OCI-M1 (cell line): ENCODE measurements at regions not wholly inside any gene's neighbourhood (a gene's known extent, or its start where the extent isn't known, plus 50 kb on each side); places are given as distances from the start of the nearest gene placed in this dataset.

Source experiments
- DNase-seq: peaks from one replicate; lab custom pipeline; 2025; lab: John Stamatoyannopoulos, UW

DNA sequence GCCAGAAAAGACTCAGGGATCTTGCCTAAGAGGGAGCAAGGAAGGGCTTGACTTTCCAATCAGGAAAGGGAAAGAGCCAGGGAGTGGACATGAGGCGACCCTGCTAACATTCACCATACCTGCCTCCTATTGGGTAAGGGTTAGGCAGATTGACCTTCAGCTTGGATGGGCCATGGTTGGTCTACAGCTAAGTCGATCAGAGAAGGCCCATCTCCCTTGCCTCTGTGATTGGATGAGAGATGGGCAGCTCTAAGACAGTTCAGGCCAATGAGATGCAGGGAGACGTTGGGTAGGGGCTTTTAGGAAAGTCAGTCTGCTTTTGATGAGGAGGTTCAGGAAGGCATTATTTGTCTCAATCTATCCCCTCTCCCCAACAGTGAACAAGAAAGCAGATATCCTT is 135.0 kb upstream of the STC2 start:
- no peak for DNase-seq

DNA sequence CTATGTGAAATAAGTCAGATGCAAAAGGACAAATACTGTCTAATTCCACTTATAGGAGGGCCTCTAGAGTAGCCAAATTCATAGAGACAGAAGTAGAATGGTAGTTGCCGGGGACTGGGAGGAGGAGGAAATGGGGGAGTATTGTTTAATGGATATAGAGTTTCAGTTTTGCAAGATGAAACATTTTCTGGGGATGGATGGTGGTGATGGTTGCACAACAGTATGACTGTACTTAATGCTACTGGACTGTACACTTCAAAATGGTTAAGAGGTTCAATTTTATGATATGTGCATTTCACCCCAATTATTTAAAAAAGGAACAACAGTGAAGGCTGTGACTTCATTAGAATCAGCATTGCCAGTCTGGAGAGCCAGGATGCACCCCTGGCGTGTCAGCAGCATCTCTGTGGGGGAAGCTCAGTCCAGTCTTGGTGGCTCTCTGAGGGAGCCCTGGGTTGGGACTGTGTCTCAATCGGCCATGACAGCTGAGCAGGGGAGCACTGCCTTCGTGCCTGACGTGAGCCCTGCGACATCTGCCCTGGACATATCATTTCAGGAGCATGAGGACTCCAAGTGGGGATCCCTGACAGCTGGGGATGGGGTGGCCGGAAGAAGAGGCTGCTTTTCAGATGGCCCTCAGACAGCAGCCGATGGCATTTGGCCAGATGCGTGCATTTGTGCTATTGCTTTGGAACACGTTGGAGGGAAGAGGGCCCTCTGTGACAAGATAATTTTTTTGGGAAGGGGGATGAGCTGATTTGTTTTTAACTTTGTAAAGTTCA is 130.8 kb upstream of the STC2 start:
- no peak for DNase-seq

DNA sequence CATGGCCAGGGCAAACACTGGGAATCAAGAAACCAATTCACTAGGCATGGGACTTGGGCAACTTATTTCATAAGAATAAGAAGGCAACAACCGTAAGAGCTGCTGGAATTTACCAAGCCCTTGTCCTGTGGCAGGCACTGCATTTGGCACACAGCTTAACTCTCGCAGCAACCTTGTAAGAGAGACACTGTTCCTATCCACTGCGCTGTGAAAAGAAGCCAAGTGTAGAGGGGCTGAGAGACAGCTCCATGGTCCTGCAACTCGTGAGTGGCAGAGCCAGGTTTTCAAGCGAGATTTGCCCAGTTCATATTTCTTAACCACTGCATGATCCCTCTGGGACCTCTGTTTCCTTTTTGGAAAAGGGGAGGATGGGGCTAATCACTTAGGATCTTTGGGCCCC is 129.3 kb upstream of the STC2 start:
- no peak for DNase-seq

DNA sequence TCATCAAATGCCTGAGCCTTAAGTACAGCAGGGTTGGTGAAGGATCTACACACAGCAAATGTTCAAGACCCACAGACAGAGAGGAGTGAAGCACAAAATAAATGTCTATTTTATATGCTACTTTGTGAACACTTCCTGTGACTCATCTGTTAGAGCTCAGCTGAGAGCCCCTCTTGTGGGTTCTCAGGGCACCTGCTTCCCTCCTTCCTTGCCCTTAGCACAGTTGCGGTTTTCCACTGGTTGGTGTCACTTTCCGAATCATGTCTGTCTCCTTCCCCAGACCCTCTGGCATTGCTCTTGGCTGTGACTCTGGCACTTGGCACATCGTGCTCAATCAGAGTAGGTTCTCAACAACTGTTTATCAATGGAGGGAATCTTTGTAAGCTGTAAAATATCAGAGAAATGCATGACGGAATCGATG is 128.5 kb upstream of the STC2 start:
- no peak for DNase-seq

DNA sequence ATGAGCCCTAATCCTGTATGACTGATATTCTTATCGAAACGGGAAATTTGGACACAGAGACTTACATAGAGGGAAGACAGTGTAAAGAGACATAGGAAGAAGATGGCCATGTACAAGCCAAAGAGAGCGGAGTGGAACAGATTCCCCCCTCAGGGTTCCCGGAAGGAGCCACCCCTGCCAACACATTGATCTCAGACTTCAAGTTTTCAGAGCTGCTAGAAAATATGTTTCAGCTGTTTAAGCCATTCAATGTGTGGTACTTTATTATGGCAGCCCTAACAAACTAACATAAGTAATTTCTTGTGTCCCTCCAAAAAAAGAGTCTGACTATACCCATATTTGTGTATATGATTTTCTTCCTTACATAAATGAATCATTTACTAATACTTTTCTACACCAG is 128.0 kb upstream of the STC2 start:
- no peak for DNase-seq

DNA sequence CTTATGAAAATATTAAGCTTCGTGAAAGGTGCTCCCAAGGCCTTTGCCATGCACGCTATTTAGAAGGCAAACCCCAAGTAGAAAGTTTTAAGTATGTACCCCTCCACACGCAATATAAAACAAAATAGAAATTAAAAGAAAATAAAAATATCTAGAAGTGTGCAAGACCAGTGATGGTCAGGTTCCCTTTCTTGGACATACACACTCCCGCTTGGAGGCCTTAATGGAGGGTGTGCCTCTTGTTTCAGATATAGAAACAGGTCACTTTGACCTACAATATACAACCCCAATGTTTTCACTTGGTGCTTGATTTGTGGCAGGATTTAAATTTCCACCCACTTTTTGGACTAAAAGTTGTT is 127.4 kb upstream of the STC2 start:
- no peak for DNase-seq

DNA sequence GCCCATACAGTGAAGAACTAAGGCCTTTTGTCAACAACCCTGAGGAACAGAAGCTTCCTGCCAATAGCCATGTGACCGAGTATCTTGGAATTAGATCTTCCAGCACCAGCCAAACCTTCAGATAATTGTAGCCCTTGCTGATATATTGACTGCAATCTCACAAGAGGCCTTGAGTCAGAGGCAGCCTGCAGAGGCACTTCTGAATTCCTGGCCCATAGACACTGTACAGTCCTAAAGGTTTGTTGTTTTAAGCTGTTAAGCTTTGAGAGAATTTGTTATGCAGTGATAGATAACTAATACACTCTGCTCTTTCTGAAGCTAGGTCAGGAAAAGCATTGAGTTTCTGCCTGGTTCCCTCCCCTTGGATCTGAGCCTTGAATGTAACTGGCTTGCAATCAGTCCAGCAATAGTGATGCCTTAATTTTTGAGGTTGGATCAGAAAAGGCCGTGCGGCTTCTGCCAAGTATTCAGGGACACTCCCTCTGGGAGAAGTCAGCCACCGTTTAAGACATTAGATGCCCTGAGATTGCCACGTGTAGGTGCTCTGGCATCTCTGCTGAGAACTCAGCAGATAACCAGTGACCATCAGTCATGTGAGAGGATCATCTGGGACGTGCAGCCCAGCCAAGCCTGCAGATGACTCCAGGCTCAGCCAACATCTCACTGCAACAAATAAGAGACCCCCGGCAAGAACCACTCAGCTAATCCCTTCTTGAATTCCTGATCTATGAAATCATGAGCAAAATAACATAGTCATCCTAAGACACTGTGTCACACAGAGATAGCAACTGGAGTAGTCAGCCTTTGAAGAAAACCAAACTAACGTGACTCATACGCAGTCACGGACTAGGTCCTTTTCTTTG is 126.8 kb upstream of the STC2 start:
- peak; percentile 73 for DNase-seq

DNA sequence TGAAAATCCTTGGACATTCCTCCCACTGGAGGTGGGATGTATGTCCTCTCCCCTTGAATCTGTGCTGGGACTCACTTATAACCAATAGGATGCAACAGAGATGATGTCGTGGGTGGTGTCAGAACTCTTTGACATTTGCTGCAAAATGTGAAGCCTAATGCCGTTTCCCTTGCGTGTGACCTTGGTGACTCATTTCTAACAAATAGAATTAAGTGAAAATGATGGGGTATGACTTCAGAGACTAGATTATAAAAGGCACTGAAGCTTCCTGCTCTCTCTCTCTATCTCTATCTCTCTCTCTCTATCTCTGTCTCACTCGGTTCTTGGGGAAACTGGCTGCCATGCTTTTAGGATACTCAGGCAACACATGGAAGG is 126.1 kb upstream of the STC2 start:
- DNase-seq = no peak

DNA sequence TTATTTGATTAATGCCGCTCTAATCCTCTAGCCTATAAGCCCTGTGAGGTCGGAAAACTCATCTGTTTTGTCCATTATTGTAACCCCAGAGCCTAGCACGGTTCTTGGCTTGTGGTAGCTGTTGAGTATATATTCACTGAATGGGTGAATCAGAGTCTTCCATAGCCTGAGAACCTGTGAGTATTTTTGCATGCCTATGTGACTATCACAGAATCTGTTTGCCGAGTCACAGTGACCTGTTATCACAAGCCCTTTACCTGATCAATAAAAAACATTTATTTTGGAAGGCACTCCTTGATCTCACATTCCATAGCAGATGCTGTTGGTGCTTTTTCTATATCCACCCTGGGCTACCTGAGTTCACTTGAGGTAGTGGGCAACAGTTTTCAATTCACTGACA is 125.0 kb upstream of the STC2 start:
- DNase-seq = no peak

DNA sequence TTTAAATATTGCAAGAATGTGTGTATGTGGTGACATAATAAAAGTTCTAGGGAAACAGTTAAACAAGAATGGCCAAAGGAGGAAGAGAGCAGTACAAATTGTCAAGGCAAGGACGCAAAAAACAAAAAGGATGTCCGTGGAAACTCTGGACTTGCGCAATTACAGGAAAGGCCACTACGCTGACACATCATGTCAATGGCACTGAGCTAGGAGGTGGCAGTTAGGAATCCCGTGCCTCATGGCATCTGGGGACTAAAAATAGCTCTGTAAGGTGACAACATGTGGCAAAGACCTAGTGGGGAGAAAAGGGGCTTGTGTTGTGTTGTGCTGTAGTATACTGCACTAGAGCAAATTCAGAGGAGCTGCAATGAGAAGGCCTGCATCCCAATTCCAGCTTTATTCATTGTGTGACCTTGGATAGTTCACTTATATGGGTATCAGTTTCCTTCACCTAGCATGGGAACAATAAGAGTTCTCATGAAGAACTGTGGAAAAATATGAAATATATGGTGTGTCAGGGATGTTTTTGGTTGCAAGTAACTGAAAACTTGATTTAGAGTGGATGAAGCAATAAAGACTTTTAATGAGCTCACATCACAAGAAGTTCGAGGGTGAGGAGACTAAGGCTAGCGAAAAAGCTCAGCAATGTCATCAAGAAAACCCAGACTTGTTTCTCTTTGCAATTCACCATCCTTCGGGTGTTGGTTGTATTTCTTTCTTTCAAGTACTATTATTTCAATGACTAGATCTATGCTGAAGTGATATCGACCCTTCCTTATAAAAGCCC is 124.1 kb upstream of the STC2 start:
- no peak for DNase-seq

DNA sequence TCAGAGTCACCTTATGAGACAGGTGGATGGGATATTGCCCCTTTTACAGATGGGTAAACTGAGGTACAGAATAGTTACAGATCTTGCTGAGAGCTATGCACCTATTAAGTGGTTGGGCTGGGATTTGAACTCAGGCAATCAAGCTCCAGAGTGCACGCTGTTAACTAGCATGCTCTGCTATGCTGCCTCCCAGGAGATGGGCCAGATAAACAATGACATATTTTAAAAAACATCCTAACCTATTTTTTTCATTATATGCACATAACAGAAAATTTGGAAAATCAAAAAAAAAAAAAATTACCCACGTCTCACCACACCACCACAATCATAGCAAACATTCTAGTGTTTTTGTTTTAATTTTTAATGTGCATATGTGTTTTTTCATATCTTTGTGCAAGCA is 123.4 kb upstream of the STC2 start:
- DNase-seq = no peak

DNA sequence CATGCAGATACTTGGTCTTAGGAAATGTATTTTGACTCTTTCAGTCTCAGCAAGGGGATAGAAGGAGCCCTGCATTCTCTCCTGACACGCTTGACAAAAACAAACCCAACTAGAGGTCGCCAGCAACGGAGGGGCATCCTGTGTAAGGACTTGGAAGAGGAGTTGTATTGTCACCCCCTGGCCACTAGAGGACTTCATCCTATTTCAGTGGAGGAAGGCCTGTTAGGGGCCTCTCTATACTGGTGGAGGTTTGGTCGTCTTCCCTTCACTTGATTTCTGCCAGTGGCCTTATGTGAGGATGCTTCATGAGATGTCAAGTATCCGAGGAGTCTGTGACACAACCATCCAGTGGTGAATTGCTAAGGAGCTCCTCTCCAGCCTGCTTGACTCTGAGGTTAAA is 122.8 kb upstream of the STC2 start:
- peak; percentile 47 for DNase-seq

DNA sequence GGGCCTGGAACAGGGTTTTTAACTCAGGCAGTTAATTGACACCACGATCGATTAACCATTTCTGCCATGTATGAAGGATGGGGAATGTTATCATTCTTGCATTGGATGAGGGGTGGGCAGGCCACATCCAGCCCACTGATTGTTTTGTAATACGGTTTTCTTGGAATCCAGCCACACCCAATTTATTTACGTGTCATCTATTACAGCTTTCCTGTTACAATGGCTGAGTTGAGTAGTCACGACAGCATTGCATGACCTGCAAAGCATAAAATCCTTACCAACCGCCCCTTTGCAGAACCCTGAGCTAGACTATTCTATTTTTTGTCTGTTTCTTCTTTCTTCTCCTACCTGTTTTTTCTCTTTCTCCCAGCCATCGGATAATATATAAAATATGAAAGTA is 122.0 kb upstream of the STC2 start:
- DNase-seq = no peak

DNA sequence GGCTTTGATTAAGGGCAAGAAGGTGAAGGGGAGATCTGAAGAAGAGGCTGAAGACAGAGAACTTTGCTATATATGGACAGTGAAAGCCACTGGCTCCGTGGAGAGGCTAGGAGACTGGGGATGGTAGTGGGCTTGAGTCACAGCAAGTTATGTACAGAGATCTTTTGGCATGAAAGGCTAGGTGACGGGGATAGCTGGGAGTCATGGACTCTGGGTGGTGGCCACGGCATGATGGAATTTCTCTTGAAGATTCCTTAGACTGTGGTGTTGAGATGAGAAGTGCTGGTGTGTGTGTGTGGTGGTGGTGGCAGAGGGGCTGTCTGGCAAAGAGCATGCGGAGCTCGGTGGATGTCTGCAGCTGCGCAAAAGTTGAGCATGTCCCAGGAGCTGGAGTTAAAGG is 120.6 kb upstream of the STC2 start:
- DNase-seq = no peak

DNA sequence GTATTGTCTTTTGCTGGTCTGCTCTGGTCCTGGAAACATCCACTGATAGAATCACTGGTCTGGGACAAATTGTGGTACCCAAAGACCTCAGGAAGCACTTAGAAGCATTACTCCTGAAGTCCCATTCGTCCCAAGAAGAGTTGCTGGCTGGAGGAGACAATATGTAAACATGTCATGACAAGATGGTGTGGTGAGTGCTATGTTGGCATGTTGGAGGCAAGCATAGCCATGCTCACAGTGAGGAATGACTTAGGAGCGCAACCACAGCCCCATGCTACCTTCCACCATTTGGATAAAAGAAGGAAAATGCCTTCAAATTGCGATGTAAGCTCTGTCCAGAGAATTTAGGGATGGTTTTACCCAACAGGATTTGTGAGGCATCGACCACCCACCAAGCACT is 115.8 kb upstream of the STC2 start:
- DNase-seq = no peak

DNA sequence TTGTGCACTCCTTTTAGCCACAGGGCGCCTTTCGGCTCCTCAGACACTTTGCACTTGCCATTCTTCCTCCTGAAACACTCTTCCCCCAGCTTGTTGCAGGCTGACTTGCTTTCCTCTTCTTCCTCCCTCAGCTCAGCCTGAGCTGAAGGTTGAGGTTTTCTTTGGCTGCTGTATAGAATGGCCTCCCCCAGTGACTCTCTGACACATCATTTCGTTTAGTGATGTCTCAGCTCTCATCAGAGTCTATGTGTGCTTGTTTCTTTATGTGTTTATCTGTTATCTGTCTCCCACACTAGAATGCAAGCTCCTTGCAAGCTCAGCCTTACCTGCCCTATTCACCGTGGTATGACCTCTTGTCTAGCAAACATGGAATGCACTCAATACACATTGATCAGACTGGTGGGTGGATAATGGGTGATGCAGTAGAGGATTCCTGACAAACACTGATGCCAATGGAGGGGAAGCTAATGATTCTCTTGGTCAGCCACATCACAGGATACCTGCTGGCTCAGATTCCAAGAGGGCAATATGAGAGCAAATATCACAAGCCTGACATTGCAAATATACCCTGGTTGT is 112.9 kb upstream of the STC2 start:
- DNase-seq = no peak

DNA sequence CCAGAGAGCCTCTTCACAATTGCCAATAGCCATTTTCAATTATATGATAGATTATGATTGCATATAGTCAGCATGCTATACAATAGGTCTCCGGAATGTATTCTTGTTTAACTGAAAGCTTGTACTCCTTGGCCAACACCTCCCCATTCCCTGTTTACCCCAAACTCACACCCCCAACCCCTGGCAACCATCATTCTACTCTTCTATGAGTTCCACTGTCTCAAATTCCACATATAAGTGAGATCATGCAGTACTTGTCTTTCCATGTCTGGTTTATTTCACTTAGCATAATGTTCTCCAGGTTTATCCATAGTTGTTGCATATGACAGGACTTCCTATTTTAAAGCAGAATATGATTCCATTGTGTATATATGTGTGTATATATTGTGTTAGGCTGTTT is 110.7 kb upstream of the STC2 start:
- no peak for DNase-seq

DNA sequence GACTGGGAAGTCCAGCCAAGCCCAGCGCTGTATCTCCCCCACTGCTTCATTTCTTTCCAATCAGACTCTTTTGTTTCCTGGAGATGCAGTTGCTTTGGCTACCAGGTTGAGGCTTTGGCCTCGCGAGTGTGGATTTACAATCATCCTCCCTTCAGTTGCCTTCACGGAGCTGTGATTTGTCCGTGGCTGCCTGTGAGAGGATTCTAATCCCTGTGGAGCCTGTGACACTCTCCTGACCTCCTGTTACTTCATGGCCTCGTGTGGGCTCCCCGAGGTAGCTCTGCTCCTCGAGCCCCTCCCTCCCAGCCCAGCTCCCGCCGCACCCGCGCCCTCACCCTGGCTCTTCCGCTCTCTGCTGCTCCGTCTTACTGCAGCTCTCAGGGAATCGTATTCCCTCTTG is 107.2 kb upstream of the STC2 start:
- DNase-seq = no peak

DNA sequence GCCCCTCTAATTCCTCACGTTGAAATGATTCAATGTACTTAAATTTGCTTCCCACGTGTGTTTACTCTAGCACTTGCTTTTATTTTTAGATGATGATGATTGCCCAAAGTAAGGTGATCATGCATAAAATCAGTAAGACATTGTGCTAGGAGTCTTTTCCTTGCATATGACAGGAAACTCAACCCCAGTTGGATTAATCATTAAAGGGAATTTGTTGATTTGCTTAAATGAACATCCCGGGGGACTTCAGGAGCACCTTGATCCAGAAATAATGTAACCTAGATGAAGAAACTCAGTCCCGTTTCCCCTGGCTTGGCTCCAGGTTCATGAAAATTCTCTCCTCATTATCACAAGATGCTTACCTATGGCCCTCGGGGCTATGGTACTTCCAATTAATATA is 106.1 kb upstream of the STC2 start:
- no peak for DNase-seq

DNA sequence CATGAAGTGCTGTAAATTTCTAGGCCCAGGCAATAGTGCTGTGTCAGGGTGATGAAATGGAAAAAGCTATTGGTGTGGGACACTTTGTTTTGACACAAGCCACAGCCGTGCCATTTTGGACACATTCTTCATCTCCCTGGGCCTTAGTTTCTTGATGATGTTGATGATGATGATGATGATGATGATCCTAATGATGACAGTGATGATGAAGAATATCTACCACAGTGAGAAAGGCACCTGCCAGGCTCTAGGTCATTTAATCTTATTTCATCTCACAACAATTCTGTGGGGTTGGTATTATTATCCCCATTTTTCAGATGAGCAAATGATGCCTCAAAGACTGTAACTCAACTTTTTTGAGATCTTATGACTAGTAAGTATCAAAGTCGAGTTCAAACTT is 102.2 kb upstream of the STC2 start:
- no peak for DNase-seq

DNA sequence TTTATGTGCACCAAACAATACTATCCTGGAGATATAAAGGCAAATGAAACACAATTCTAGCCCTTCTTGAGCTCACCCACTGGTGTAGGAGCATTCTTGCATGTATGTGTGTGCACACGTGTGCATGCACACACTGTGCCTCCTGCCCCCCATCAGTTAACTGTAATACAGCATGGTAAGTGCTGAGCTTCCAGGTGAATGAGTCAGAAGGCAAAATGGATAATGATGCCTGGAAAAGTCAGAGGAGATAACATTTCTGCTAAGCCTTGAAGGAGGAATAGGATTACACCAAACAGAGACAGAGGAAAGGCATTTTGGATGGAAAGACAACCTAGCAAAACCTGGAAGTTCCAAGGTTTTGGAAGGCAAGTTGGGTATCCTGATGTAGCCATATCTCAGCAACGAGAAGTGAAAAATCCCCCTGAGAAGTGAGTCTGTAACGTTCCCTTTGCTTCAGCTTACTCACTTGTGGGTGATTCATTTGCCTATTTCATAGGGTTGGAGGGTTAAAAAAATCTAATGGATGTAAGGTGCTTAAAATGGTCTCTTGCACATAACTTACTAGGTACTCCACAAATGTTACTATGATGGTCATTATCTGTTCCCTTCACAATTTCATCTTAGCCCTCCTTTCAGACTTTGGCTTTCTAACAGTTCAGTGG is 101.4 kb upstream of the STC2 start:
- DNase-seq = no peak
